Esophagus mucosa (tissue), 1 donor: ENCODE measurements at regions not wholly inside any gene's neighbourhood (a gene's known extent, or its start where the extent isn't known, plus 50 kb on each side); places are given as distances from the start of the nearest gene placed in this dataset.
A peak's percentile ranks its signal among the peaks of the same experiment; 100 is the strongest.

ENCODE experiments used
- ATAC-seq: fragments of 200-7000 bp; cut with Tn5 transposase; one replicate; pipeline ENCODE4 v1.9.1; 2020
- donor health status: DM: yes; HTN: yes; CAD: no.

DNA sequence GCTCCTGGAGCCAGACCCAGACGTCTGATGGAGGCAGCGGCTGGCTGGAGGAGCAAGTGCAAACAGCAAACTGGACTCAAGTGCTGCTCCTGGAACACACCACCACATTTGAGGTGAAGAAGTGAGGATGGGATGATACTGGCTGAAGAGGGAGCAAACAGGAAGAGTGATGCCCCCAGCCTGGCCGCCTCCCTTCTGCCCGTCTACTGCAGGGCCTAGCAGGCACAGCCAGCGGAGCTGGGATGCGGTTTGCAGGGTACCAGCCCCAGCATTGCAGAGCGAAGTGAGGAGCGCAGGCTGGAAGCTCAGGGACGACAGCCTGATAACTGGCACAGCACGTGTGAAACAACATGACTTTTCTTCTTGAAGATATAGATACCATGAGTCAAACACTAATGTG is 111.8 kb upstream of the ZNF32 start:
- ATAC-seq = no peak

DNA sequence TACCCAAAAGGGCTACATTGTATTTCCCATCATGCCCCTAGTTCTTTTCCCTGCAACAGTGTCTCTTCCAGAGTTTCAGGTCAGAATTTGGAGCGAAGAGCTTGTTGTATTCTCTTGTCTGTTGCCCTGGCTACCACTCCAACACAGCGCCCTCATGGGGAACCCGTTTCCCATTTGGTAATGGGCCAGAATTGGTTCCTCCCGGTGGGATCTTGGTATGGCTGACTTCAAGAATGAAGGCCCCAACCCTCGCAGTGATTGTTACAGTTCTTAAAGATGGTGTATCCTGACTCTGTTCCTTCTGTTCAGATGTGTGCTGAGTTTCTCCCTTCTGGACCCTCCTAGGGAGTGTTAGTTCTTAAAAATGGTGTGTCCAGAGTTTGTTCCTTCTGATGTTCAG is 110.5 kb upstream of the ZNF32 start:
- no peak for ATAC-seq

DNA sequence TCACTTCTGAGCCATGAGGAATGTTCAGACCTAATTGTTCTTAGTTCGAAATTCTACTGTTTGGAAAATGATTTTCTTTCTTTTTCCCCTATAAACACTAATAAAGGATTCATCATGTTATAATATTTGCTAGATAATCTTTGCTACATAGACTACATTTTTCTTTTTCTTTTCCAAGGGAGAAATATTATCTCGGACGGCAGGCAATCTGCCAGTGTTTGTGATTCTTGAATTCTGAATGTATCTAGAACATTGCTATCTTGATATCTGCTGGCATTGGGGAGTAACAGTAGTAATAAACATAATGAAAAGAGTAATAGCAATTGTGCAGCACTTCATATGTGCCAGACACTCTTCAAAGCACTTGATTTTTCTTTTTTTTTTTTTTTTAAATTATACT is 107.7 kb upstream of the ZNF32 start:
- ATAC-seq = no peak

DNA sequence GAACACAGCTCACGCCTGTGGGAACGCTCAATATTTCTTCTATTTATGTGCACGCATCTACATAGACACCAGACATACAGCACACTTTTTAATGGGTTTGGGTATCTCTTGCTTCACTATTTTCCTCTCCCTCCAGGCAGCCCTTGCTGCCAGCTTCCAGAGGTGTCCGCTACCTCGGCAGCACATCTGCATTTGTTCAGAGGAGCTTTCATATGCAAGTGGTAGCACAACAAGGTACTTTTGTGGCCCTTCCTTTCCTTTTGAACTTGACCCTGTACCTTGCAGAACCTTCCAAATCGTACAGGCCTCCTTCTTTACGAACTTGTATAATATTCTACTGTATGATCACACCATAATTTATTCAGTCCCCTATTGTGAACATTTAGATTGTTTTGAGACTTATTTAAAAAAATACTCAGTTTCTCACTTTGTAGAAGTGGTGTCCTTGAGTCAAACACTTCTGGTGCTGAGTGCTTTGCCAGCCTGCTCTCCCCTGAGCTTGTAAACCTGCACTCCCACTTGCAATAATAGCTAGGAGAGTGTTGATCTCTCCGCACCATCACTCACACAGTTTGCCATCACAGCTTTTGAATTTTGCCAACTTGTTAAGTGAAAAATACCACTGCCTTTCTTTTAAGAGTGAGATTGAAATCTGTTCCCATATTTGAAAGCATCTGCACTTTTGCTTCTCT is 106.0 kb upstream of the ZNF32 start:
- no peak for ATAC-seq

DNA sequence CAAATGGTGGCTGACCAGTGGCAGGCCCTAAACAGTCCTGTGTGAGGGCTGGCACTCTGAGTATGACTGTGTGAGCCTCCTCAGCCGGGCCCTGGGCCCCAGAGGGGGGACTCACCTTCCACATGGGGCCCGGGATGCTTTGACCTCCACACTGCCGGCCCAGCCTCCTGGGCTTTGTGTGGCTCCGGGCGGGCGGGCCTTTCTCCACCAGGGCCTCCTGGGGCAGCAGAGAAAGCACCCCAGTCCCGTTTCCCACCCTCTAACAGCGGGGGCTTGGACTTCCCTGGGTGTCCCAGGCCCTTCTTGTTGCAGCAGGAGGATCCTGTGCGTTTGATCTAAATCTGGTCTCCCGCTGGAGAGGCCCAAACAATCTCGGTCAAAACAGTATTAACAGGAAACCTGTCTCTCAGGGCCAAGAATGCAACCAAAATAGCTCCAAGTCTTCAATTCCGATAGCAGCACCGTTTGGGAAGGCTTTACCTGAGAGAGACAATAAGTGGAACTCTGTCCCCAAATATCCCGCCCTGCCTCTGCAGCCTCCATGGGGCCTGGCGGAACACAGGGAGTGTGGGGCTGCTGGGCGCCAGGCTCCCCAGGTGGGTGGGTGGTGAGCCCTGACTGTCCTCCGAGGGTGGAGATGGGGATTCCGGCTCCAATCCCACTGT is 104.8 kb upstream of the ZNF32 start:
- ATAC-seq = no peak

DNA sequence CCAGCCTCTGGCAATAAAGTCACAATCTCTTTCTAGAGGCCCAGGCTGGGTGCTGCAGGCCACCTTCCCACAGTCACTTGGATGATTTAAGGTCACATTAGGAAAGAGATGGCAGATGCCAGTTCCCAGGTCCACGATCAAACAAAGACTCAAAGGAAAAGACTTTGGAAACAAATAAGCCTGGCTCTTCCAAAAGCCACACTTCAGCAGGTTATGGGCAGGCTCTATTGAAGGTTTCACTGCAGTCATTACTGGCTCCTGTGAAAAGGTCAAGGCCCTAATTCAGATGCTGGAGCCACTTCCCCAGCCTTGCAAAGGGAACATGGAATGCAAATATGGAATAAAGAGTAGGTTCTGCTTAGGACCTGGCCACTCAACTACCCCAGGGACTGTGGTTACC is 104.0 kb upstream of the ZNF32 start:
- ATAC-seq = no peak

DNA sequence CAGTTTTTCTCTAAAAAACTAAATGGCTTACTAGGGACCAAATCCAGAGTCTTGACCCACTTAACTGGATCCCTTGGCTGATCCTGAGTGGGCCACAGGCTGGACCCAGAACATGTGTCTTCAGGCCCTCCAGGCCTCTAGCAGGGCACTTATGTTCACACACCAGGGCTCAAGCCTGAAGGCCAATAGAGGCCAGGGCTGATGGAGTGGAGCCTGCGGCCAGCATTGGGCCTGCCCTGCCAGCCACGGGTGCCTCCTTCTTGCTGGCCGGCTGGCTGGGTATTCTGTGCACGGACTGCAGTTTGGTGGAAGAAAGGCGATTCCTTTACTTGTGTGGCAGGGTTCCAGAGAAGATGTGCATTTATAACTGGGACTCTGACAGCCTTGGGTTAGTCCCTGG is 103.0 kb upstream of the ZNF32 start:
- ATAC-seq = no peak

DNA sequence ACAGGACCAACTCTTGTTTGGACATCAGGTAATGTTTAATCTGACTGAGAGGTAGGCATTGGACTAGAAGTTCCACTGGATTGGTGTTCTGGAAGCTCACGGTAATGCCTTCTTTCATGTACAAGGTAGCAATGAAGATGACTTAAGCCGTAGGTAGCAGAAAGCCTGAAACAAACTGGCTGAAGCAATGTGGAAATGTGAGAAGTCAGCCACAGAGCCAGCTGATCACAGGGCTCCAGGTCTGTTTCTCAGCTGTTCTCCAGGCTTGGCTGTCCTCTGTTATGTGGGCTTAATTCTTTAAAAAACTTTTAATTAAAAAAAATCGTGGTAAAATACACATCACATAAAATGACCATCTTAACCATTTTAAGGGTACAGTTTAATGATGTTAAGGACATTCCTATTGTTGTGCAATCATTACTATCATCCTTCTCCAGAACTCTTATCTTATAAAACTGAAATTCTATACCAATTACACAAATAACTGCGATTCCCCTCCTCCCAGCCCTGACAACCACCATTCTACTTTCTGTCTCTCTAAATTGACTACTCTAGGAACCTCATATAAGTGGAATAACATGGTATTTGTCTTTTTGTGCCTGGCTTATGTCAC is 101.4 kb upstream of the ZNF32 start:
- ATAC-seq = no peak

DNA sequence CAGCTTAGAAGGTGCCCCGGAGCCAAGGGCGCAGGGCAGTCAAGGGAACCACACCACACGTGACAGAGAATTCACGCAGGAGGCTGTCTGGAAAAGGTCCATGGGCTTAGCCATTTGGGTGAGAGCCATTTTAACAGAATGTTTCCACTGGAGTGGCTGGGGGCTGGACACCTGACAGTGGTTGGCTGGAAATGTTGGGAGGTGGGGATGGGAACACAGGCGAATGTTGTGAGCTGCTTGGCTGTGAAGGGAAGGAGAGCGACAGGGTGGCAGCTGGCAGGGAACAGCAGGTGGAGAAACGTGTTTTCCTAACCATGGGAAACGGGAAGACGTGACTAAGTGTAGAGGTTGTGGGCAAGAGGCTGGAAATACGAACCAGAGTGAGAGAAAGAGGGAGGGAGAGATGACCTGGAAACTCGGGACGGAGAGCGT is 100.5 kb upstream of the ZNF32 start:
- ATAC-seq = no peak

DNA sequence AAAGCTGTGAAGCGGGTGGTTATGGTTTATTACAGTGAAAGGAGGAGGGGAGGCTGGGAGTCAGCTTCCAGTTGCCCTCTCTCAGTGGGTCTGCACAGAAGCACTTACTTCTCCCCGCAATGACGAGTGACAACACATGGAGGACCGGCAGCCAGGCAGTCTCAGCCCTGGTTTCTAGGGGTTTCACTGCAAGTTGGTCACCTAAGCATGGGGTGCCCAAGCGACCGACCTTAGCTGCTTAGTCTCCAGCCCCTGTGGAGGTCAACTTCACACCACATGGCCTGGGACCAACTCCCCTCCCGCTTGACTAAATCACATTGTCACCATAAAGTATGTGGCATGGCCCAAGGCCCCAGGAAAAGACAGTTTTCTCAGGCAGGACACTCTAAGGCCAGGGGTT is 99.9 kb upstream of the ZNF32 start:
- no peak for ATAC-seq

DNA sequence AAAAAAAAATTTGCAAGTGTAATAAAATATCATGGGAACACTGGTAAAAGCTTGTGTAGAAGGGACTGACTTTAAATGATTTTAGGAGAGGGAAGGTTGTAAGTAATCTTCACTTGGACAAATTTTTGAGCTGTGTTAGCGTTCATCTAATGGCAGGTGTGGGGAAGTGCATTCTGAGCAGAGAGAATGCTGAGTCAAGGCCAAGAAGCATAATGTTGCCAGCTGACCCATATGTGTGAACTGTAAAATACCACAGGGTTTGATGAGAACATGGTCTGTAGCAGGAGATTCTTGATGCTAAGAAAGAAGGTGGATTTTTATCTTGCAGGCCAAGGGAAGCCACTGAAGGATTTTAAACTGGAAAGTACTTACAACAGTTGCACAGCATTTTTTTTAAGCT is 98.2 kb upstream of the ZNF32 start:
- no peak for ATAC-seq

DNA sequence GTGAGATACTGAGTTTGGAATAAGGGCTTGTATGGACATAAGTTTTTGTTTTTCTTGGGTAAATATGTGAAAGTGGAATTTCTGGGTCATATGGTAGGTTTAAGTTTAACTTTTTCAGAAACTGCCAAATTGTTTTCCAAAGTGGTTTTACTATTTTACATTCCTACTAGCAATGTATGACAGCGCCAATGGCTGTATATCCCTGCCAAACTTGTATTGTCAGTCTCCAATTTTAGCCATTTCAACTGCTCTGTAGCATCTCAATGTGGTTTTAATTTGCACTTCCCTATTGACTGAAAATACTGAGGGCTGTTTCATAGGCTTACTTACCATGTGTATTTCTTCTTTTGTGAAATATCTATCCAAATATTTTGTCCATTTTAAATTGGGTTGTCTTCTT is 90.5 kb upstream of the ZNF32 start:
- ATAC-seq = no peak

DNA sequence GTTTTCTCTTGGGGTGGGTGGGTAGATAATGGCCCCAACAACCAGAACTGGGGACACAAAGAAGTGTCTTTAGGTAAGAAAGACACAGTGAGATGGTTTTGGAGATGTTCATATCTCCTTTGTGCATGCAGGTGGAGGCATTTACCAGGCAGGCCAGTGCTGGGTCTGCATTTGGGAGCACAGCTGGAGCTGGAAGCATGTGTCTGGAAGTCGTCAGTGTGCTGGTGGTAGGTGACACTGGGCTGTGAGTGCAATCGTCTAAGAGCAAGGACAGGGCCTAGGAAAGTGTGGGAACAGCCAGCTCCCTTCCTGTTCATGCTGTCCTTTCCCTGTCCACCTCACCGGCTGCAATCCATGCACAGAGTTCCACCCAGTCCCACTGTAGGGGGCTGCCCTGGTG is 88.3 kb upstream of the ZNF32 start:
- ATAC-seq = no peak

DNA sequence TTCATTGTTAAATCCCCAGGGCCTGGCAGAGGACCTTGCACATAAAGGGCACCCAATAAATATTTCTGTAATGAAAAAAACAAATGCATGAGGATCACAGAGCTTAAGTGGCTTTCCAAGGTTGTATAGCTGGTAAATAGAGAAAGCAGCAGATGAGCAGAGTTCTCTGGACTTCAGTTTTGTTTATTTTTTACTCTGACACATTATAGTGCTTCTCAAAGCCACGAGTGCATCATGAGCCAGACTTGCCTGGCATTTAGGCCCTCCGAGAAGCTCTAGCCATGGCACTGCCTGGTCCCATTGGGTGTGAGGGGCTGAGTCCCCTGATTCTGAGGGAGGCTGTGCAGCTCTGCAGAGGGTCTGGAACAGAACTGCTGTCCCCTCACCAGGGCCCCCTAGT is 87.2 kb upstream of the ZNF32 start:
- ATAC-seq = no peak

DNA sequence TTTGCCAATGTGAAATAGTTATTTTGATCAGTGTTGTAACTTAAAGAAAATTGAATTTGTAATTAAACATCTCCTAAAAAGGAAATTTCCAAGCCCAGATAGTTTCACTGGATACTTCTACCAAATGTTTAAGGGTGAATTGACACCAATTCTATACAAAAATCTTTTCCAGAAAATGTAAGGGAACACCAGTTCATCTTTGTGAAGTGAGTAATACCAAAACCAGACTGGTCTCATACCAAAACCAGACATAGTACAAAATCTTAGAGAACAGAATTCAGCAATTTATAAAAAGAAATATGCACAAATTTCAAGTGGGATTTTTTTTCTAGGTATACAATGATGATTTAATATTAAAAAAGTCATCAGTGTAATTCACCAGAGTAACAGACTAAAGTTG is 86.0 kb upstream of the ZNF32 start:
- no peak for ATAC-seq

DNA sequence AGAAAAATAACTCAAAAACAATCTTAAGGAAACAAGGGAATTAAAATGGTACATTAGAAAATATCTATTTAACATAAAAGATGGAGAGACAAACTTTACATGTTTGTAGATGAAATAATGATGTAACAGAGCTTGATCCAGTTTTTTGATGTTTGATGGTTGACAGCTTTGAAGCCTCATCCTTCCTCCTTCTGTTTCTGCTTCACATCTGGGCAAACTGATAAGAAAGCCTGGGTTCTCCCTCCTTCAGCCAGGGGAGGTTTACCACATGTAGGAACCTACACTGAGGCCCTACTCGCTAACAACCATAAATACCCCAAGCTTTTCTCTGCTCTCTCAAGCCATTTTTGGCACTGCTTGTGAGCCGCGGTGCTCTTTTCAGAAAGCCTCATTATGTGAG is 82.8 kb upstream of the ZNF32 start:
- ATAC-seq = no peak

DNA sequence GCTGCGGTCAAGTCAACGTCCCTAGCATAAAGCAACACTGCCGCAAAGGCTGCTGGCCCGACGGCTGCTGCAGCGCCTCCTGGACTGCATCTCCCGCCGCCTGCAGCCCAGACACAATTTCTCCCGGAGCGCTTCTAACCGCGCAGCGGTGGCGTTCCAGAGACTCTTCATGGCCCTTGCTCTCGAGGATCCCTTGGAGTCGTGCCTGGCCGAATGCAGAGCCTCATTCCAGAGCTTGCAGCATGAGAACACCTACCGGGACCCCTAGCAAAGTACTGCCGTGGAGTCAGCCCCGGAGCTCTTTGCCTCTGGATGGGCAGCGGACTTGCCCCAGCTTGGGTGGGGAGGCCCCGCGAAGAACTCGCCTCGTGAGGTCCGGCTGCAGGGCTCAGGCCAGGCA is 79.7 kb upstream of the ZNF32 start:
- no peak for ATAC-seq

DNA sequence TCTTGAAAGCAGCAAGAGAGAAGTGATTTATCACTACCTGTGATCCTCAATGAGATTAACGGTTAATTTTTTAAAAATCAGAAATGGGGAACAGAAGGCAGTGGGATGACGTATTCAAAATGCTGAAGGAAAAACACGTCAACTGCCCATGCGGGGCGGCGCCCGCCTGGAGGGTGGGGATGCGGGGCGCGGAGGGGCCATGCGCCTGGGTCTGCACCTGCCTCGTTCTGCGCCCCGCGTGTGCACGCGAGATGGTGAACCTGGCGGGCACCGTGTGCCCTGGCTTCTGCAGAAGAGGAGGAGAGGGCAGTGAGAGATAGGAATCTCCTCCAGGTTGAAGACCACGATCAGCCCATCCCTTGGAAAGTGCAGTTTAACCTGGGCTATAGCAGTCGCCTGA is 79.3 kb upstream of the ZNF32 start:
- no peak for ATAC-seq

DNA sequence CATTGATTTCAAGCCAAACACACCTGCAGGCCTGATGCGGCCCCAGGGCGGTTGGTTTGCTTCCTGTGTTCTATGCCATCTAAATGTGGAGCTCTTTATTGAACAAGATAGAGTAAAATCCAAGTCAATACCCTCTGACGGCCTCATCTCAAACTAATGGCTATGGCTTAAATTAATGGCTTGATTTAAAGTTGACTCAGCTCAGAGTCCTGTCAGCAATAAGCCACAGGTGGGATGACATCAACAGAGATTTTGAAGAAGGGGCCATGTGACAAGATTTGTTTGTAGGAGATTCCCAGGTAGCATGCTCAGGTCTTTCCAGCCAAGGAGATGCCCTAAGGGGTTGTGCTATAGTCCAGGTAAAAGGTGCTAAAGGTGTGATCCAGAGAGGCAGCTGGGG is 66.7 kb upstream of the ZNF32 start:
- ATAC-seq = no peak

DNA sequence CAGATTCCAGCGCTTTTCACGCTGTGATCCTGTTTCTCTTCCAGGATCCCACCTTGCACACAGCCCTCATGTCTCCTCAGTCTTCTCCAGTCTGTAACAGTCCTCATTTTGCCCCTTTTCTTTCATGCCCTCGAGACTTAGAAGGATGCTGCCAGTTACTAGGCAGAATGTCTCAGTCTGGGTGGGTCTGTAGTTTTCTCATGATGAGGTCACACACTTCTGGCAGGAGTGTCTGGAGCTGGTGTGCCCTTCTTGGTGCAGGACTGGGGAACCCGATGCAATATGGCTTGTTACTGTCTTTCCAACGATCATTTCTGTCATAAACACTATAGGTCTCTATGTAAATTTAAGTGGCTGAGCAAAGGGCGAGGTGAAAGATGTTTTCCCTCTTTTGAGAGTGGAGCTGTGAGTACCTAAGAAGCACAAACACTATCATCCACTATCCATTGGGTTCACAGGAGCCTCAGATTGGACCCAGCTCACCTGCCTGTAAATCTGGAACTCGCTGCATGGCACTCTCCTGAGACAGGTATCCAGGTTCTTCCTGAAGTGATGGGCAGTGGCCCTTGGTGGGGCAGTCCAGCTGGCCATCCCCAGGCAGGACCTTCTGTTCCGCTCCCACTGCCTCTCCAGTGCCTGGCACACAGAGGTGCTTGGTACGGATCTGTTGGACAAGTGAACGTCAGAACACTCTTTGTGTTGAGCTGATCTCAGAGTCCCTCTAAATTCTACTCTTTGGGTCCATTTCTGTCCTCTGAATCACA is 64.3 kb upstream of the ZNF32 start:
- no peak for ATAC-seq

DNA sequence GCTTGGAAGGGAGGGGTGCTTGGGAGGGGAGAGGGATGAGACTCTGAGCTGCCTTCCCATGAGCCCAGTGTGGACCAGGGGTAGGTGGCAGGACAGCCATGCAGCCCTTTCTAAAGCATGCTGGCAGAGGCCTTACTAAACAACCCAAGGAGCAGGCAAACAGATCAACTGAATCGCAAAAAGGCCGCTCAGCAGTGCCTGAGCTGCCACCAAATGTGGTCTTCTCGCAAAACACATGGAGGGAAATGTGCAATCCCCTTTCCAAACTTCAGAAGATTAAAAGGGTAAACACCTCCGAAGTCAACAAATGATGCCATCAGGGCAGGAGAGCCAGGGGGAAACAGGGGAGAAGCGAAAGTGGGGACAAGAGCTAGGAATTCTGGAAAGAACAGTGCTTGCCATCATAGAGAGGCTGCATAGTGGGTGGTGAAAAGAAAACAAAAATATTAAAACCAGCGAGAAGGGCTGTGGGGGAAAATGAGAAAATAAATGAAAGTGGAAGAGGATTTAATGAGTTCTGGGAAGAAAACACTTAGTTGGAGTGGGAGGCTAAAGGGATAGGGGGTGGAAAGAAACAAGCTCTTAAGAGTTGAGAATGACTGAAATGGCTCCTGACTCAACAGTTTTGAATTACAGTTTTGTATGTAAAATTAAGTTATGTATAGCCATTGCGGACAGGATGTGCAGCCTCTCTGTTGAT is 62.2 kb upstream of the ZNF32 start:
- no peak for ATAC-seq

DNA sequence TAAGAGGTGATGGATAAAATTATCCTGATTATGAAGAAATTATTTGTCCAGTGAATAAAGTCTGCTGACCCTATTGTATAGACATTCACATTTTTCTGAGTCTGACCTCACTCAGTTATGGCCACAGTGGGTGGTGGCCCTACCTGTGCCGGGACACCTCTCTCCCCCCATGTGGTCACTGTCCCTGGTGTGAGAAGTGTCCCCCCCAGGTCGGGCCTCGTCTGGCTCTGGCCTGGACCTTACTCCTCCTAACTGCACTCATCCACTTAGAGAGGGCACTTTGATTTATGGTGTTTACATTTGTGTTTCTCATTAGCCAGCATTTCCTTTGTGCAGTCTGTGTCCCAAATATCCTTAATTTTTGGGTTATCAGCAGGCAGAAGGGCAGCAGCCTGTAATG is 59.6 kb upstream of the ZNF32 start:
- ATAC-seq = no peak

DNA sequence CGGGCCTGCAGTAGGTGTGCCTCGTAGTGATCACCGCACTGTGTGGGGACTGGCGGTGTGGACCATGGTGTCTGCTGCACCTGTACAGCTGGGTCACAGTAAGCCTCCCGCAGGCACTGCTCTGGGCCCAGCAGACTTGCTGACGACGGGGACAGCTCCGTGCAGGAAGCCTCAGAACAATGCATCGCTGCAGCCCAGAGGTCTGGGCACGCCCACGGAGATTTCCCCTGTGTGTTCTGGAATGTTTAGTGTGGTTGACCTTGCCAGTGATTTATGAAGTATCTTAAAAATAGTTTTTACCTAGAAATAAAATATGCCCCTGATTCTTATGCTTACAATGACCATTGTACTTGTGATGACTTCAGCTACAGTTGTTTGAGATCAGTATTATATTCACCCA is 59.1 kb upstream of the ZNF32 start:
- peak; percentile 43 for ATAC-seq
